Muscle layer of colon (tissue), 2 donors: ENCODE measurements at regions not wholly inside any gene's neighbourhood (a gene's known extent, or its start where the extent isn't known, plus 50 kb on each side); places are given as distances from the start of the nearest gene placed in this dataset.

Experiments used
- H3K27ac ChIP-seq: one replicate; pipeline ENCODE4 v1.7.0; 2013; ENCODE audit warnings: low read depth, mild to moderate bottlenecking, low read length, moderate library complexity
- H3K27me3 ChIP-seq, 2 donors: one replicate each; pipeline ENCODE4 v1.7.0; 2013; ENCODE audit warnings: low read length in 2 of 2, mild to moderate bottlenecking in 2 of 2; ENCODE audit not compliant: insufficient read depth in 2 of 2, control insufficient read depth in 1 of 2
- H3K36me3 ChIP-seq: one replicate; pipeline ENCODE4 v1.7.0; 2013; ENCODE audit warnings: mild to moderate bottlenecking, low read length; ENCODE audit not compliant: insufficient read depth
- H3K4me1 ChIP-seq: one replicate; pipeline ENCODE4 v1.7.0; 2013; ENCODE audit warnings: mild to moderate bottlenecking, low read length; ENCODE audit not compliant: insufficient read depth
- H3K4me3 ChIP-seq, 2 donors: one replicate each; pipeline ENCODE4 v1.7.0; 2013; ENCODE audit warnings: low read length in 2 of 2, low read depth in 1 of 2, mild to moderate bottlenecking in 1 of 2, moderate library complexity in 1 of 2
- H3K9ac ChIP-seq: one replicate; pipeline ENCODE4 v1.7.0; 2013; ENCODE audit warnings: low read length
- H3K9me3 ChIP-seq: one replicate; pipeline ENCODE4 v1.7.0; 2013; ENCODE audit warnings: mild to moderate bottlenecking, low read length
- donor health status: abdominal sarcoma.
- donor health status: Adenocarcinoma of cecum.

DNA sequence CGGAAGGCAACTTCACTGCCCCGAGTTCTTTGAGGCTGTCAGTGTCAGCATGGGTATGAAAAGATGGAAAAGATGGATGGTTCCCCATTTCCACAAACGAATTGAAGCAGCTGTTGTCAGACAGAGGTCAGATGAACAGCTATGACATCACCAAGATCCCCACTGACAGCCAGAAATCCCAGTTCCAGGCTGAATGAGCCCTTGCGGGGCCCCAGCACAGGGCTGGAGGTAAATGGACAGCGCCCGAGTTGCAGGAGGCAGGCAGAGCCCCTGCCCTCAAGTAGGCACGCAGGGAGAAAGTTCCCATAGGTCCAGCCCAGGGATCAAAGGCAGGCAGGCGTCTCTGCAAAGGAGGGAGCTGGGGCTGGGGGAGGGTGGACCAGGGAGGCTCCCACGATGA lies 169.5 kb upstream of the AGAP1 start:
- H3K27me3 ChIP-seq, result no peaks in the 10 kb centered on the region
- no peak overlapping the region for H3K4me3 ChIP-seq
- H3K9me3 ChIP-seq, result no peaks in the 10 kb centered on the region
- H3K27ac ChIP-seq, result no peak overlapping the region
- no peaks in the 10 kb centered on the region for H3K36me3 ChIP-seq
- H3K4me1 ChIP-seq, result no peaks in the 10 kb centered on the region
- H3K9ac ChIP-seq, result no peak overlapping the region

DNA sequence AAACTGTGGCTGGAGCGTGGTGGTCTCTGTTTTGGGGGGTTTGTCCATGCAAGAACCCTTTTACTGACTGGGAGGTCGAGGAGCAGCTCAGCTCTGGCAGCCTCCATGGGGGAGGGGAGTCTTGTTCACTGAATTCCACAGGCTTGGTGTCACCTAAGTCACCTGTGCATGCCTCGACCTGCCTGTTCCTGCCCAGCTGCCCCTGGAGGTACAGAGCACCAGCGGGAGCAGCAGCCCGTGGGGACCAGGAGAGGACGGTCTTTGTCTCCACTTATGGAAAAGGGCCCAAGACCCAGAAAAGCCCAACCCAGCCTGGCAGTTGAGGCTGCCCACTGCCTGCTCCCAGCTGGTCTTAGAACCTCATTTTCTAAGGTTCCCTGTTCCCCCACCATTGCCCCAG lies 168.7 kb upstream of the AGAP1 start:
- no peaks in the 10 kb centered on the region for H3K36me3 ChIP-seq
- H3K9ac ChIP-seq, result no peak overlapping the region
- no peaks in the 10 kb centered on the region for H3K9me3 ChIP-seq
- no peak overlapping the region for H3K4me3 ChIP-seq
- no peak overlapping the region for H3K27ac ChIP-seq
- H3K27me3 ChIP-seq, result no peaks in the 10 kb centered on the region
- no peaks in the 10 kb centered on the region for H3K4me1 ChIP-seq

DNA sequence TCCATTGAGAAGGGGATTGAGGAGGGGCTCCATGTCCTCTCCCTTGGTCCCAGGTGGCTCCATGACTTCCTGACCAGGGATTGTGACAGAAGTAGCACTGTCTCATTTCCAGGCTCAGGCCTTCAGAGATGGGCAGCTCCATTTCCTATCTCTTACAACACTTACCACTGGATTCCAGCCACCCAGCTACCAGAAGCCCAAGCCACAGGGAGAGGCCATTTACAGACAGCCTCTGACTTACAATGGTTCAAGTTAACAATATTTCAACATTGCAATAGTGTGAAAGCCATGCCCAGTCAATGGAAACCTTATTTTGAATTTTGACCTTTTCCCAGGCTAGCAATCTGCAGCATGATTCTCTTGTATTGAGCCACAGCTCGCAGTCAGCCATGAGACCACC lies 164.9 kb upstream of the AGAP1 start:
- no peak overlapping the region for H3K9ac ChIP-seq

DNA sequence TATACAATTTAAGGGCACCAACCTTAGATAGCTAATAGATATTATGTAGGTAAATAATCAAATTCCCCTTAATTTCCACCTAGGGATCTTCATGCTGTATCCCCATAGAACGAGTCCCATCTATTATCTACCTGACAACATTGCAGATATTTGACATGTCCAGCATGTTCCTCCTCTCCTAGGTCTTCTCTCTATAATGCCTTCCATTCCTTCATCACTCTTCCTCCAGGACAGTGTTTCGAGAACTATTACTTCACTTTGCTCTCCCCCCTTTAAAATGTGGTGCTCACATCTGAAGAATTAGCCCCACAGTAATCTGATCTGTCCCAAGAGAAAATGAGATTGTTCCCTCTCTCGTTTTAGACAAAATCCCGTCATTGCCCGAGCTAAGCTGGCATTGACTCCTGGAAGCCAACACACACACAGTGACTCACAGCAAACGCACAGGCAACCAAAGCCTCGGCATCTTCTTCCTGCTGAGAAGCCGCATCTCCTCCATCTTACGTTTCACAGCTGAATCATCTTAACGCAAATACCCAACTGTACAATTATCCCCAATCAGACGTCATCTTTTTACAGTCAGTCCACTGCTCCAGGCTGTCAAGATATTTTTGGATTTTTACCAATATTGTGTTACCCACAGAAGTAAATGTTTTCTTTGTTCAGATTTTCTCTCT lies 162.9 kb upstream of the AGAP1 start:
- Histone ChIP-seq H3K4me1 (no peaks in the 10 kb centered on the region), H3K27me3 (no peaks in the 10 kb centered on the region), H3K27ac (no peak overlapping the region), H3K36me3 (no peaks in the 10 kb centered on the region), H3K9me3 (no peaks in the 10 kb centered on the region), H3K9ac (no peak overlapping the region), H3K4me3 (no peak overlapping the region)

More for the DNA sequence above, 164.9 kb upstream of the AGAP1 start:
- H3K27ac ChIP-seq, result no peak overlapping the region
- H3K9me3 ChIP-seq, result no peaks in the 10 kb centered on the region
- H3K4me3 ChIP-seq, result no peak overlapping the region
- H3K4me1 ChIP-seq, result no peaks in the 10 kb centered on the region
- H3K36me3 ChIP-seq, result no peaks in the 10 kb centered on the region
- no peaks in the 10 kb centered on the region for H3K27me3 ChIP-seq

DNA sequence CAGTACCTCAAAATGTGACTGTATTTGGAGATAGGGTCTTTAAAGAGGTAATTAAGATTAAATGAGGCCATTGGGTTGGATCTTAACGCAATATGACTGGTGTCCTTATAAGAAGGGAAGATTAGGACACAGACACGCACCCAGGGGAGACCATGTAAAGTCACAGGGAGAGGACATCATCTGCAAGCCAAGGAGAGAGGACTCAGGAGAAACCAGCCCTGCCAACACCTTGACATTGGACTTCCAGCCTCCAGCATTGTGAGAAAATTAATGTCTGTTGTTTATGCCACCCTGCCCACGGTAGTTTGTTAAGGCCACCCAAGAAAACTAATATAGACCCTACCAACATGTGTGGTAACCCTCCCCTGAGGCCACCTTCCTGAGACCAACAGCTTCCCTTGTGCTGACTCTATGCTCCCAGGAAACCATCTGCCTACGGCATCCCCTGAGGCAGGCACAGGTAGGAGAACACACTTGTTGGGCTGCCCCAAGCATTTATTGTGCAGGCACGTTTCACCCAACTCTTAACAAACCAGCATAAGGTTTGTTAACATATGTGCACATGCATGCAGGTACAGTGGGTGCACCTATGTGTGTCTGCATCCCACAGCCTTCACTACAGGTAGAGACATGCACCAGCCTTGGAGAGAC lies 161.5 kb upstream of the AGAP1 start:
- Histone ChIP-seq H3K36me3 (no peaks in the 10 kb centered on the region), H3K9ac (no peak overlapping the region), H3K27ac (no peak overlapping the region), H3K4me3 (no peak overlapping the region), H3K9me3 (no peaks in the 10 kb centered on the region), H3K4me1 (no peaks in the 10 kb centered on the region), H3K27me3 (no peaks in the 10 kb centered on the region)

DNA sequence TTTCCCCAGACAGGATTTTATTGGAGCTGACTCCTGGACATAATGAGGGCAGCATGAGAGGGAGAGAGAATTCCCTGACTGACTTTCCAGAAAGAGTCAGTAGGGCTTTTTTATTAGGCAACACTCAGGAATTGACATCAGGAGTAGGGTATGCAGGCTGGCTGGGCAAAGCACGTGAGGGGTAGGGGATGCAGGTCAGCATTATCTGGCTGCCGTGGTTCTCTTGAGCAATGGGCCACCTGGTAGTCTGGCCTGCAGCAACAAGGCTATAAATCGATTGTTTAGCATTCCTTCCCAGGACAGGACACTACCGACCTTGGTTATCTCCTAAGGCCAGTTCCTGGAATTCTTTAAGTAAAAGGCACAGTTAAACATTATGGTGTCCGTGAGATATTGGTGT lies 160.8 kb upstream of the AGAP1 start:
- H3K4me1 ChIP-seq, result no peaks in the 10 kb centered on the region
- H3K9ac ChIP-seq, result no peak overlapping the region
- H3K27ac ChIP-seq, result no peak overlapping the region
- no peaks in the 10 kb centered on the region for H3K36me3 ChIP-seq
- H3K27me3 ChIP-seq, result no peaks in the 10 kb centered on the region
- H3K4me3 ChIP-seq, result no peak overlapping the region
- no peaks in the 10 kb centered on the region for H3K9me3 ChIP-seq

DNA sequence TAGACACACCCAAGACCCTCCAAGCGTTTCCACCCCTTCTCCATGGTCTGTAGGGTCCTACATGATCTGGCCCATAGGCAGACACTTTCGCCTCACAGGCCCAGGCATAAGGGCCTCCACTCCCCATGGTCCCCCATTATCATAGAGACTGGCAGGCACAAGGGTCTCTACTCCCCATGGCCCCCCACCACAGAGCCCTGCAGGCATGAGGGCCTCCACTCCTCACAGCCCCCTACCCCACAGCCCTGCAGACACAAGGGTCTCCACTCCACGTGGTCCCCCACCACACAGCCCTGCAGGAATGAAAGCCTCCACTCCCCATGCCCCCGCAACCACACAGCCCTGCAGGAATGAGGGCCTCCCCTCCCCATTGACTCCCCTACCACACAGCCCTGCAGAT lies 159.7 kb upstream of the AGAP1 start:
- Histone ChIP-seq H3K4me1 (no peaks in the 10 kb centered on the region), H3K27me3 (no peaks in the 10 kb centered on the region), H3K4me3 (no peak overlapping the region), H3K9ac (no peak overlapping the region), H3K9me3 (no peaks in the 10 kb centered on the region), H3K27ac (no peak overlapping the region), H3K36me3 (no peaks in the 10 kb centered on the region)

DNA sequence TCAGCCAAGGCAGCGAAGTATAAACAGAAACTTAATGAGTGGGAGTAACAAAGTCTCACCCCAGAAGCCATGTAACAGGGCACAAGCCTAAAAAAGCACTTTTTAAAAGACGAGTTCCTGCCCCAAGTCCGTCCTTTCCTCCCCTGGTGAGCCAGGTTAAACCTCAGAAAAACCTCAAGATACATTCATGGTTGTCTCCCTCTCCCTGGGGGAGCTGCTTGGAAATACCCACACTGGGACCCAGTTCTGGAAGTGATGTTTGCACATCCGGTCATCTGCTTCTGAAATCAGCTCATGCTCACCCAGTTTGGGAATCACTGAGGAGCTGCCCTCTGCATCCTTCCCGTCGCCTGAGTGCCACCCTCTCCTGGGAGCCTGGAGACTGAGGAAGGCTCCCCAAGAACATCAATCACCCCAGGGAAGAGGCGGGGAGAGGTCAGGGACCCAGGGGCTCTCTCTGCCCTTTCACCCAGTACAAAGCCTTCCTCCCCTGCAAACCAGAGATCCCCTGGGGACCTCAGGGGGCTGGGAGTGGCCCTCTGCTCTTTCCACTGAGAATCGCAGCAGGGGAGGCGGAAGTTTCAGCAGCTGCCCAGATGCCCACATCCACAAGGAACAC lies 150.6 kb upstream of the AGAP1 start:
- Histone ChIP-seq H3K4me3 (no peak overlapping the region), H3K36me3 (no peaks in the 10 kb centered on the region), H3K9ac (no peak overlapping the region), H3K9me3 (no peaks in the 10 kb centered on the region), H3K27ac (no peak overlapping the region), H3K4me1 (no peaks in the 10 kb centered on the region), H3K27me3 (no peaks in the 10 kb centered on the region)

DNA sequence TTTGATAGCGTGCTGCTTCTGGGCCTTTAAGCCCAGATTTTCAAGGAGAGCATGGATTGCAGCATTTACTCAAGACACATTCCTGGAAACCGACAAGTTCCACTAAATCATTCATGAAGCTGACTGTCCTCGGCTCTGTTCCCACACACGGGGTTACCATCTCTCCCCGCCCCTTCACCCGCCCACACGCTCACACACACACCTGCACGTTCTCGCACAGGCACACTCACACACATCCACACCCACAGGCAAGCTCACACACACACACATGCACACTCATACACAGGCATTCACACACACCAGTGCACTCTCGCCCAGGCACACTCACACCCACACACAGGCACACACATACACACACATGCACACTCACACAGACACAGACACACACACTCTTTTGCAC lies 150.0 kb upstream of the AGAP1 start:
- Histone ChIP-seq H3K4me3 (no peak overlapping the region), H3K36me3 (no peaks in the 10 kb centered on the region), H3K4me1 (no peaks in the 10 kb centered on the region), H3K9ac (no peak overlapping the region), H3K9me3 (no peaks in the 10 kb centered on the region), H3K27me3 (no peaks in the 10 kb centered on the region), H3K27ac (no peak overlapping the region)

DNA sequence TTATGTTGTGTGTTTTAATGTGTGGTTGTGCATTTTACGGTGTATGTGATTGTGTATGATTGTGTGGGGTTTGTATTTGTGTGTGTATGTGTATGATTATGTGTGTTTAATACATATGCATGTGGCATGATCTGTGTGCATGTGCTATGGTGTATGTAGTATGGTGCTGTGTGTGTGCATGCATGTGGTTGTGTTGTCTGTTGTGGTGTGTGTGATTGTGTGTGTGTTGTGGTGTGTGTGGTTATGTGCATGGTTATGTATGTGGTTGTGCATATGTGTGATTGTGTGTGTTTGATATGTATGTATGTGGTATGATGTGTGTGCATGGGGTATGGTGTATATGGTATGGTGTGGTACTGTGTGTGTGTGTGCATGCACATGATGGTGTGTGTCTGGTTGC lies 148.1 kb upstream of the AGAP1 start:
- Histone ChIP-seq H3K9ac (no peak overlapping the region), H3K27ac (no peak overlapping the region), H3K4me3 (no peak overlapping the region), H3K9me3 (no peaks in the 10 kb centered on the region), H3K36me3 (no peaks in the 10 kb centered on the region), H3K27me3 (no peaks in the 10 kb centered on the region), H3K4me1 (no peaks in the 10 kb centered on the region)

DNA sequence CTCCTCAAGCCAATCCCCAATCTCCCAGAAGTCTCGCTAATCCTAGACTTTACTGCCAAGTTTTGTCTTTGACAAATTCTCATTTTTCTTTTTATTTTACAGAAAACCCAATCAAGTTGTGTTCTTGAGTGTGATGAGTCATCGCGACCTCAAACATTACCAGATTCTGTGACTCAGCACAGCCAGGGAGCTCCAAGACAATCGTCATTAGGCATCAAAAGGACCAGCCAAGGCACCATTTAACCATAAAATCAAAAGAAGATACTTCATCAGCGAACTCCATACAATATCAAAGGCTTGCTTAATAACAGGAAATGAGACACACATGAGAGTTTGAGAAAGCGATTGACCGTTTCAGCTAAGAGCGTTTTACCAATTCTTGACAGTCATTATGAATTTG lies 146.2 kb upstream of the AGAP1 start:
- Histone ChIP-seq H3K9ac (no peak overlapping the region), H3K36me3 (no peaks in the 10 kb centered on the region), H3K27me3 (no peaks in the 10 kb centered on the region), H3K9me3 (no peaks in the 10 kb centered on the region), H3K4me1 (no peaks in the 10 kb centered on the region), H3K27ac (no peak overlapping the region), H3K4me3 (no peak overlapping the region)

DNA sequence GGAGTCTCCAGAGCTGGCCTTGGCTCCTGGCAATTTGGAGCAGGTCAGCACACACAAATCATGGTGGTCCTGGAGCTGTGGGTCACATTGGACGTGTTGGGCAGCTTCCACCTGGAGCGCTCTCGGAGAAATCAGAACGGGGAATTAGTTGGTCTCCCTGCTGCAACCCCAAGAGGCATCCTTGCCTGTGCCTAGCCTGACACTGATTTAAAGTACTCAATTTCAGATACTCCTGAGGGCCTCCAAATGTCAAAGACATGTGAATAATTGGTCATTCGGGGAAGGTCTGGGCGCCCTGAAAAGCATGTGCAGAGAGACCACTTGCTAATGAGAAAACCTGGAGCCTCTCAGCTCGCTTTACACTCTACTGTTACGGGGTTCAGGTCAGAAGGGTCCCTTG lies 145.5 kb upstream of the AGAP1 start:
- no peaks in the 10 kb centered on the region for H3K9me3 ChIP-seq
- H3K27ac ChIP-seq, result no peak overlapping the region
- H3K9ac ChIP-seq, result no peak overlapping the region
- H3K4me3 ChIP-seq, result no peak overlapping the region
- H3K27me3 ChIP-seq, result no peaks in the 10 kb centered on the region
- no peaks in the 10 kb centered on the region for H3K4me1 ChIP-seq
- no peaks in the 10 kb centered on the region for H3K36me3 ChIP-seq
